ENCODE measurements at regions not wholly inside any gene's neighbourhood (a gene's known extent, or its start where the extent isn't known, plus 50 kb on each side); places are given as distances from the start of the nearest gene placed in this dataset.

GRCh38 chr3:82671466-82671865 is 910.0 kb upstream of the GBE1 start:
- ATAC-seq: no peak
- CTCF ChIA-PET: no interaction called here
- H3K4me2 ChIP-seq: no peak overlapping the region
- no peaks in the 10 kb centered on the region for H3K9me3 ChIP-seq
- H3K27ac ChIP-seq: no peak overlapping the region
- TF ChIP-seq CHD4 (IDR thresholded peaks at IDR 0.05; ENCODE audit: borderline replicate concordance): no peak
- no peak for TF ChIP-seq KDM1A (IDR thresholded peaks at IDR 0.05; ENCODE audit: low read depth)
- no peak for TF ChIP-seq HMGXB4 (CRISPR knock-in tag; IDR thresholded peaks at IDR 0.05; ENCODE audit: borderline replicate concordance)
- no peak for TF ChIP-seq FOSB (CRISPR knock-in tag; IDR thresholded peaks at IDR 0.05)
- TF ChIP-seq ZSCAN20 (CRISPR knock-in tag; IDR thresholded peaks at IDR 0.05): no peak
- TF ChIP-seq REST (IDR thresholded peaks at IDR 0.05): no peak
- TF ChIP-seq SMC3 (IDR thresholded peaks at IDR 0.05): no peak
- TF ChIP-seq HOXA7 (CRISPR knock-in tag; IDR thresholded peaks at IDR 0.05): no peak
- TF ChIP-seq FOXS1 (CRISPR knock-in tag; IDR thresholded peaks at IDR 0.05): no peak
- TF ChIP-seq ZC3H11A (IDR thresholded peaks at IDR 0.05): no peak
- no peak for TF ChIP-seq PHF8 (IDR thresholded peaks at IDR 0.05; ENCODE audit: borderline replicate concordance, low read depth)
- TF ChIP-seq BCL3 (IDR thresholded peaks at IDR 0.05): no peak
- no peak for TF ChIP-seq ESRRA (IDR thresholded peaks at IDR 0.05; ENCODE audit: borderline replicate concordance, low read length)
- TF ChIP-seq KDM5A (IDR thresholded peaks at IDR 0.05): no peak
- no peak for TF ChIP-seq RCOR1 (IDR thresholded peaks at IDR 0.05; ENCODE audit: low read depth, low read length)
- no peak for TF ChIP-seq HDAC2 (IDR thresholded peaks at IDR 0.05)
- TF ChIP-seq CTCF (IDR thresholded peaks at IDR 0.05): no peak
- TF ChIP-seq NFE2L2 (conservative IDR thresholded peaks at IDR 0.05; ENCODE audit: low read length): no peak
- no peak for FAIRE-seq
- POLR2A ChIA-PET: no interaction called here
- H3K4me3 ChIP-seq: no peak overlapping the region
- DNase-seq (ENCODE audit: low read depth in 1 of 2, low spot score in 1 of 2): no peak
- no peaks in the 10 kb centered on the region for H3K4me1 ChIP-seq
- 0% methylated on average over 1 of the region's 1 CpG for WGBS (ENCODE audit: missing lambda C conversion rate)

- H3K27ac ChIP-seq: no peak overlapping the region
- CTCF ChIA-PET: no interaction called here
- DNase-seq (ENCODE audit: low read depth in 1 of 2, low spot score in 1 of 2): no peak
- H3K9me3 ChIP-seq: no peaks in the 10 kb centered on the region
- H3K4me3 ChIP-seq: no peak overlapping the region
- no peak overlapping the region for H3K4me2 ChIP-seq
- no peak for ATAC-seq
- WGBS (ENCODE audit: missing lambda C conversion rate): 14% methylated on average over 3 of the region's 3 CpGs
- POLR2A ChIA-PET: no interaction called here
- no peaks in the 10 kb centered on the region for H3K4me1 ChIP-seq
- no peak for FAIRE-seq
- TF ChIP-seq ELK1 (IDR thresholded peaks at IDR 0.05; ENCODE audit: low read depth, low read length): no peak
Measured at GRCh38 chr3:82654708-82655107, 893.3 kb upstream of the GBE1 start.
